ENCODE measurements at regions not wholly inside any gene's neighbourhood (a gene's known extent, or its start where the extent isn't known, plus 50 kb on each side); places are given as distances from the start of the nearest gene placed in this dataset.

DNA sequence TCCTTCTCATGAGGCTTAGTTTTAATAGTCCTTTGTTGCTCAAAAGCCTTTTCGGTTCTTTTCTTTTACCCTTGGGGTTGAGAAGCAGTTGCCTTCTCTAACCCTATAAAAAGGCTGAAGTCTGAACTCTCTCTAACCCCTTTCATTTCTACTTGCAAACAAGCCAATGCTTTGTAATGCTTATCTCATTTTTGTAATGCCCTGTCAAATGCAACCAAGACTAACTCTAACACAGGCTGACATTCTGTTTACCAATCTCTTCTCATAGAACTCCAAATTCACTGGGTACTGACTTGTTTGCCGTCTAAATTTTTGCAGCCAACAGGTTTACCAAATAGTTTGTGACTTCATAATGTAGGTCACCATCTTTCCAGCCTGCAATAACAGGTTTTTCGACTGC is 233.9 kb upstream of the SNX7 start:
- DNase-seq (ENCODE audit: low read depth in 3 of 3, low spot score in 1 of 3): no peak

DNA sequence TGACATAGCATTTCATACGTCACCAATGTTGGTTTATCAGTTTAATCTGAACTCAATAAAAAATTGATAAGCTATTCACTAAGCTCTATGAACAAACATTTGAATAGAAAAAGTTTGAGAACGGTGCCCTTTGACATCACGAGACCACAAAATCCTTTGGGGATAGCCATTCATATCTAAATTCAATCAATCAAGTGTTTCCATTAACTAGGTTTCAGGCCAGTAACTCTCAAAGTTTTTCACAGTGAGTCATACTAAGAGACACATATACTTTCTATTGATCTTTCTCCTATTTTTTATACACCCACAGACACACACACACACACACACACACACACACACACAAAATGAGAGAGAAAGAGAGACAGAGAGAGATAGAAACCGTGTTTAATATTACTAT is 235.4 kb upstream of the SNX7 start:
- DNase-seq (ENCODE audit: low read depth in 3 of 3, low spot score in 1 of 3): no peak

DNA sequence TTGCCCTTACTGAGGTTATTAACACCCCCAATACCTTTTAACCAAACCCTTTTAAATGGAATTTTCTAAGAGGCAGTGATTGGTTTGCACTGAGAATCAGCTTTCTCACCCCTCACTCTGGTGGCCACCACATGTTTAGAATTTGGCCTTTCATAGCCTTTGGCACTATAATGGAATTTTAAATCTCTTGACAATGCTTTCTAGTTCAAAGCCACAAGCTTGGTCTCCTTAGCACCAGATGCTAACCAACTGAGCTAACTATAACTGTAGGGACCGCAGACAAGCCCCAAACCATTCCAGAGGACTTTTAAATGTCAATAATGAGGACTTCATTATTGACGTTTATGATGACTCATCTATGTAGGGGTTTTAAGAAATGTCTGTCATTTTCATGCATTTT is 238.7 kb upstream of the SNX7 start:
- DNase-seq (ENCODE audit: low read depth in 3 of 3, low spot score in 1 of 3): no peak

DNA sequence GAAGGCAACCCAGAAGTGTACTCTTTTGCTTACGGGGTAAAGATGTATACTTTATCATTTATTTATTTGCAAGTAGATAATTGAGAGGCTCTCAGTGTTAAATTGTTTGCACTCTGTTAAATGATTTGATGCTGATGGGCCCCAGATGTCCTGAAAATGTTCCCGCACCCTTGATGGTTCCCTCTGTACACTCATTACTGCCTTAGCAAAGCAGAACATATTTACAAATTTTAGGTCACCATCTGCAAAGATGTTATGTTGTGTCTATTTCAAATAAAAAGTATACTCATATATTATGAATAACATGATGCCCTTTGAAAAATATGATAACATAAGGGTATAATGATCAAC is 240.5 kb upstream of the SNX7 start:
- no peak for DNase-seq (ENCODE audit: low read depth in 3 of 3, low spot score in 1 of 3)

DNA sequence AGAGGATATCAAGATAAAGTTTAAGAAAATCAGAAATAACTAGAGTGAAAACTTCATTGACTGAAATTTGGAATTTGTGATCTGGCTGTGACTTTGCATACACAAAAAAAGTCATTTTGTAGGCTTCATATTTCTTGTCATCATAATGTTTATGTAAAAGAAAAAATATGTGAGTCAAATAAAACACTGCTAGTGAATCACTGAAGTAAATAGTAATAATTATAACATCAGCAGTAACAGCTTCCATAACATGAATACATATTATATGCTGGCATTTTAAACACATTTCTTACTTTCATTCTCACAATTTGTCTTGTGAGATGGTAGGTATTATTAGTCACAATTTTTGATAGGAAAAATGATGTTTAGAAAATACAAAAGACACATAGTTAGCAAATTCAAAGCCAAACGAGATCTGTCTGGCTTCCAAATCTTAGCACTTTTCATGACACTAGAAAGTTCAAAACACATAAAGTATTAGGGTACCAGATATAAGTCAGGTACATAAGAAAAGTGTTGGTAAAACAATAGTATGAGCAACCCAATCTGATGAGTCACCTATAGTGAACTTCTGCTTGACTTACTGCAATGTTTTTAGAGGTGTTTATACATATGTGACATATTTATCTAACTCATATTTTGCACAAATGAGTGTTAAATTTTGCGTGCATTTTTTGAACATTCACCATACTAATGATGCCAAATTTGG is 241.0 kb upstream of the SNX7 start:
- no peak for DNase-seq (ENCODE audit: low read depth in 3 of 3, low spot score in 1 of 3)

DNA sequence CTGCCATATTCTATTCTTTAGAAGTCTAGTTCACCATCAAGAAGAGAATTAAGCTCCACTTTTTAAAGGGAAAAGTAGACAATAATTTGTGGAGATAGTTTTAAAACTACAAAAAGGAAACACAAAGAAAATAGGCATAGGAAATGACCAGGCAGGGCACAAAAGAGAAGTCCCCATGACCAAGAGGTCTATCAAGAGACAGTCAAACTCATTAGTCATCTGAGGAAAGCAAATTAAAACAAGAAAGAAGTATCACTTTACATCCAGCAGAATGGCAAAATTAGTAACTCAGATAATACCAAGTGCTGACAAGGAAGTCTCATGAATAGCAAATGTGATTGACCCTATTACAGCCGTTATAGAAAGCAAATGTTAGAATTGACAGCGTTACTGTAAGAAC is 243.7 kb upstream of the SNX7 start:
- DNase-seq (ENCODE audit: low read depth in 3 of 3, low spot score in 1 of 3): no peak

DNA sequence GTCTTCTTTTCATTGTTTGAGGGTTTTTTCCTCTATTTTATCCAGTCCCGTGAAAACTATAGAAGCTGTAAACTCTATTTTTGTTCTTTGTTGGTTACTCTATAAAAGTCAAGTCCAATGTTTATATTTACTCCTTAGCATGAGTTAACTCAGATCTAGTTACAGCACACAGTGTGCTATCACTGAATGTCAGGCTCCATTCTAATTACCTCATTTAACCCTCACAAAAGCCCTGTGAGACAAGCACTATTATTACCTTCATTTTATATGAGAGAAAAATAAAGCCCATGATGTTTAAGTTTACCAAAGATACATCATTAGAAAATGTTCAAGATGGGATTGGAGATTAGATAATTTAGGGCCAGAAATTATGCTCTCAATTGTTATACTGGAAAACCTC is 251.4 kb upstream of the SNX7 start:
- no peak for DNase-seq (ENCODE audit: low read depth in 3 of 3, low spot score in 1 of 3)

DNA sequence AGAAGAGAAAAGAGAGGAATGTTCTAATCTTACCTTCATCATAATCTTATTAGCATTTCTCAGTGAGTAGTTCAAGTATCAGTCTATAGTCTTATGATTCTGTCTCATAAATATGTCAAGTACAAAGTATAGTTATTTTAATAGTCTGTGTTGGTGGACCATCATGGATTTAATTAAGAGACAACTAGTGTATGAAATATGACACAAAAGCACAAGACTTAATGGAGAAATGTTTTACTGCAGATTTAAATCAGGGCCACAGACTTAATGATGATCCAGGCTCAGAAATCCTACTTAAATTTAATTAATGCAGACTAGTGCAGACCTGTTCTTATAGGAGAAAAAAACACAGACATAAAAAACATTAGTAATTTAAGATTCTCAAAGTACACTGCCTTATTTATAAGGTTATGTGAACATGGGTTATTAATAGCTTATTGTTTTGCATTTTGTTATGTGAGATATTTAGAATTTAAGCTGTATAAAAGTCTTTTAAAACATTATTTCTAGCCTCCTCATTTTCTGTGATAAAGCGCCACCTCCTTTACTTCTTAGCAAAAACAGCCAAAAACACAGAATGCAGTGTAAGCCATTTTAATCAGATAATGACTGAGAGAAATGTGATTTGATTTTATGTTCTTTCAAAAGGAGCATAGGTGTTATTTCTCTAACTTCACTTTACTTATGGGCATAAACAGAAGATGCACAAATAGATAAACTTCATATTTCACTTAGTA is 255.0 kb upstream of the SNX7 start:
- no peak for DNase-seq (ENCODE audit: low read depth in 3 of 3, low spot score in 1 of 3)

DNA sequence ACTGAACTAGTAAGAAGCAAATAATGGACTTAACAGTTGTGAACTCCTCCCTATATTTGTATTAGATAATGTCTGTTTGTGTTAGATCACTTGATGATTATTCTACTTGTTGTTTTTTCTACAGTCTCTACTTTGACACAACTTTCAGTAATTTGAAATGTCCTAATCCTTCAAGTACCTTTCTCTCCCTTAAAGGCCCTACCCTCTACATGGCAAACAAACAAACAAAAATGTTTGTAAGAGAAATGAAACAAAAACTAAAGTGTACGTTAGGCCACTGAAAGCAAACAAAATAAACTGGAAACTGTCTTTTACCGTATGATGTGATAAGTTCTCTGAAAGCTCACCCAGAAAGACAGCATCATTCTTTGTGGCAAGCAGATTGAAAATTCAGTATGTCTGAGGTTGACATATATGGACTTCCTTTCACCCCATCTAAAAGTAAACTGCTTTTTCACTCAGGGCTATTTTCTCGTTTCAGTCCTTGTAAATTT is 255.9 kb upstream of the SNX7 start:
- no peak for DNase-seq (ENCODE audit: low read depth in 3 of 3, low spot score in 1 of 3)

DNA sequence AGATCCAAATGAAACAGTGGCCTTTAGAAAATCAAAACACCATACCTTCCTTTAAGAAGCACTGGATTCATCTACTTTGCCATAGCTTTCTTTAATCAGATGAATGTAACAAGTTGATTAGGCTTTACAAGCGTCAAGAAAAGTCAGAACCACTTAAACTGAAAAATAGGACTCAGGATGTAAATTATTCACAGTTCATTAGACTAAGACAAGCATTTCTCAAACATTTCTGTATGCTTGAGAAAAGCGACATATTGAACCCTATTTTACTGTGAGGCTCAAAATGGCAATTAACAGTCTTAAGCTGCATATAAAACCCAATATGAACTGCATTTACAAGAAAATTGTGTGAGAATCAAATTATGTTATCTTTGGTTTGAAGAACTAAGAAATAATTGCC is 256.7 kb upstream of the SNX7 start:
- no peak for DNase-seq (ENCODE audit: low read depth in 3 of 3, low spot score in 1 of 3)

DNA sequence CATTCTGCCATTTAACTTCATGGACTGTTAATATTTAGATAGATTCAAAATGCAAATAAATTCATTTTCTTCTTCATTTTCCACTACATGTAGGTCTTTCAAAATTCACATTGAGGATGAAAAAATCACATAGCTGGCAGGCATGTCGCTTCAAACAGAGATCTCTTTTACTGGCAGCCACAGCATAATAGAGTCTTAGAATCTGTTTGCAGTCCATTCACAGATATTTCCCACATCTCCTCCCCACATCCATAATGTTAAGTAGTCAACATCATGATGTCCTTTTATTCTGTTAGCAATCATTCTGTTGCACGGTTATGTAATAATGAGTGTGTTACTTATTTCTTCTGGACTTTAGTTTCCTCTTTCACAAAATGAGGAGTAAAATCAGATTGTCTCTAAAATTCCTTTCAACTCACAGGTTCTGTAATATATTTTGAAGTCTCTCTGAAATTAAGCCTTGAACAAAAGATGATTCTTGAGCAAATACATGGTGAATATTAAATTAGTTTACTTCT is 257.5 kb upstream of the SNX7 start:
- no peak for DNase-seq (ENCODE audit: low read depth in 3 of 3, low spot score in 1 of 3)

DNA sequence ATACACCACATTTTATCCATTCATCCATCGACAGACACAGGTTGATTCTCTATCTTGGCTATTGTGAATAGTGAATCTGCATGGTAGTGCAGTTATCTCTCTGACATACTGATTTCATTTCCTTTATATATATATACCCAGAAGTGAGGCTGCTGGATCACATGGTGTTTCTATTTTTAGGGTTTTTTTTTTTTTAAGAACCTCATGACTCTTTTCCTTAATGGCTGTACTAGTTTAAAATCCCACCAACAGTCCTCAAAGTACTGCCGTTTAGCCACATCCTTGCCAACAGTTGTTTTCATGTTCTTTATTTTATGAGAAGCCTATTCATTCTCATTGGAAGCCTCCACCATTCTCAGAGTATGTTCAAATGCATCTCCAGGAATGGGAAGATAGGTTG is 258.7 kb upstream of the SNX7 start:
- no peak for DNase-seq (ENCODE audit: low read depth in 3 of 3, low spot score in 1 of 3)

DNA sequence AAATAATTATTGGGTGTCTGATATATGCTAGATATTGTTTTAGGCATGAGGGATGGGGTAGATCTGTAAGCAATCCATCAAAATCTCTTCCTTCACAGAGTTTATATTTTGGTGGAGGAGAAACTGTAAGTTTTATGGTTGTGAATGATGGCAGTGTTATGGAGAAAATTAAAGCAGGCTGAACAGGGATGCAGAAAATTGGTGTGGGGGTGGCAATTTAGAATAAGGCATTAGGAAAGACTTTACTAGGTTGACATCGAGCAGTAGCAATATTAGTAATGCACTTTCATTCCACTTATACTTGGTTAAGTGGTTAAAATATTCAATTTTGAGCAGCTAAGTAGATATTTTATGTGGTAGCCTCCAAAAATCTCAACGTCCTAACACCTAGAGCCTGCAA is 261.1 kb upstream of the SNX7 start:
- no peak for DNase-seq (ENCODE audit: low read depth in 3 of 3, low spot score in 1 of 3)

DNA sequence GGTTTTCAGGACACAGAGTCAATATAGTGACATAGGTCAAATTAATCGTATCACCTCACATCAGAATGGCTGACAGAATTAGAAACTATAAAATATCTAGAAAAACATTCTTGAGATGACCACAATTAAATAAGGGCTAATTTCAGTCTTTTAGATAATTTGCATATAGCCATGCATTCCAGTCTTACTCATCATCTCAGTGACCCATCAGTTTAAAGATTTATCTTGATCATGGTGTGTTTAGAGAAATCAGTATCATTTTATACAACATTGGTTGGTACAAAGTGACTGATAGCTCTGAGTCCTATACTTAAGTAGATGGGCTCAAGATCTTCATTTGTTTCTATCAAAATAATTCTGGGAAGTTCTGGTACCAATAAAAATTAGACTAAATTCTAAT is 262.3 kb upstream of the SNX7 start:
- DNase-seq (ENCODE audit: low read depth in 3 of 3, low spot score in 1 of 3): no peak

DNA sequence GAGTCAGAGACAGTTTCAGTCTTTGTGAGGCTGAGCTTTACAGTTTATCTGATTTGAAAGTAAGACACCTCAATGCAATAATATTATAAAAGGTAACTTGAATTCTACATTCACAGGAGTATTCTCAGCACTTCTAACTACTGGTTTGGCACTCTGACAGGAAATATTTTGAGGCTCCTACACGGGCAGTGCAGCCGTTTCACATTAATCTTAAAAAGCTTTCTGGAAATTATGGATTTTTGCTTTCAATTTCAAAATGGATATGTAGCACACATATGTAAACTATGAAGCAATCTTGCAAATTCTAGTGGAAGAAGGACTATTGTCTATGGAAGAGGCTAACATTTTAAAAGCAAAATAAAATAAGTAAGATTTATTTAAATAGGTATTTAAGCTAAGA is 262.9 kb upstream of the SNX7 start:
- no peak for DNase-seq (ENCODE audit: low read depth in 3 of 3, low spot score in 1 of 3)

DNA sequence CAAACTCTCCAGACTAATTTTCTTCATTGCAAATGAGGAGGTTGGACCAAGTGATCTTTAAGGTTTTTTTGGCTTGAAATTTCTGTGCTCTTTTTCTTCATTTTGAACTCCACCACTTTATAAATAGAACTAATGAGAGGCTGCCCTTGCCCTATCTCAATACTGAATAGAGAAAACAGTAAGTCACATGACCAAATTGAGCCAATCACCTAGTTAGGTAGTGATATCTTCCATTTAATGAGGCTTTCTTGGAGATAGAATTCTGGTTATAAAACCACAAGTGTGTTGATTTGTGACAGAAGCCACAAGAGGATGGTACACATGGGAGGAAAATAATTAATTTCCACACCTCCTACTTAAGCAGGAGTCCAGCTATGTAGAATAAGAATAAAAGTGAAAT is 263.4 kb upstream of the SNX7 start:
- DNase-seq (ENCODE audit: low read depth in 3 of 3, low spot score in 1 of 3): no peak

DNA sequence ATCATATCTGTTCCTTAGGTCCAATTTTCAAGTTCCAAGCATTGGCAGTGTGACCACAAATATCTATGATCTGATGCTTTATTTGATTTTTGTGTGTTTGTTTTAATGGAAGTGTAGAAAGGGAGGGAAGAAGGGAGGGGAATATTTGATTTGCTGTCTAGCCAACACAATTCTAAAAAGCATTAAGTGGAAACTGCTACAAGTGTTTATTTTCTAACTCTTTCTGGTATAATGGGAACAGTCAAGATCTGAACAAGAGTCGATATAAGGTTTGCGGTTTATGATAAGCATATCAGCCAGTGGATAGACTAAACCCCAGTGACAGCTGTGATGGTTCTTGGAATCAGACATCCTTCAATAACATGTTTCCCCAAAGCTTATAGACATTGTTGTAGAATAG is 267.8 kb upstream of the SNX7 start:
- DNase-seq (ENCODE audit: low read depth in 3 of 3, low spot score in 1 of 3): no peak

DNA sequence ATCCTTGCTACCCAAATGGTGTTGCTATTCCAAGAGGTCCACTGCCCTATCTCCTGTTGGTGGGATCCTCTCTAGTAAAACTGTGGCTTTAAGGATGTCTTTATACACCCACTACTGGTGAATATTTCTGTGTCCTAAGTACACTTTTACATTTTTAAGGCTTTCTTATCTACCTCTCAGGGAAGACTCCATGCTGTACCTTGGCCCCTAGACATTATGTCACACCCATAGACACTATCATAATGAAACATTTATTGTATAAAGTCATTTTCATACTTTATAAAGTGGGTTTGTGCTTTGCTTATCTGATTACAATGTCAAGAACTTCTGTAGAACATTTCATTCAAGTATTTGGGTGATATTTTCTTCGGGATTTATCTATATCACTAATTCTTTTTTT is 270.3 kb upstream of the SNX7 start:
- DNase-seq (ENCODE audit: low read depth in 3 of 3, low spot score in 1 of 3): no peak

DNA sequence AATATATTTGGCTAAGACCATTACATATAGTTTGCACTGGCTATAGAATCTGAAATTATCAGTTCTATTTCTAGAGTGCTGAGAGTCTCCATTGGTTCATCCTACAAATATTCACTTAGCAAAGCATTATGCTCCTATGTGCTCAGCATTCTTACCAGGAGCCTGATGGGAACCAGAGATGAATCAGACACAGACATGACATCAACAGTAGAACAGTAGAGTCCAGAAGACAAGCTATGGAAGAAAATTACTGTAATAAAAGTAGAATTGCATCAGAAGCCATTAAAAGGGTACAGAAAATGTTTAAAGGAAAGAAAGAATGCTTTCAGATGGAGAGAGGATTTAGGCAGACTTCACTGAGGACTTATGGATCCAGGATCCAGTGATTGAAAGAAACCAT is 271.7 kb upstream of the SNX7 start:
- no peak for DNase-seq (ENCODE audit: low read depth in 3 of 3, low spot score in 1 of 3)

DNA sequence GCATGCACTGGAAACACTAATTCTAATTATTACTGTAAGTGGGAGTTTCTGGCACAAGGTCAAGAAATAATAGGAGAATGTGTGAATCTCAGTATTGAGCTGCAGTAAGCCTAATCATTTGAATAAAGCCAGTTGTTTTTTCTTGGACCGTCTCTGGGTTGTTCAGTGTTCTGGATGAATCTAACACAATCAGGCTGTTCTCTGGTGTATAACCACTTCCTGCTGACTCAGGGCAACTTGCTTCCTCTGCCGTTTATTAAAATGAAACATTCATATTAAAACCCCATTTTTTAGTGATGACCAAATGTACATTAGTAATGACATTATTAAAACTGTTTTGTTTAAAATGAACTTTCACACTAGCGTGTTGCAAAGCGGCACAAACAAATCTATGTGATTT is 273.1 kb upstream of the SNX7 start:
- no peak for DNase-seq (ENCODE audit: low read depth in 3 of 3, low spot score in 1 of 3)

DNA sequence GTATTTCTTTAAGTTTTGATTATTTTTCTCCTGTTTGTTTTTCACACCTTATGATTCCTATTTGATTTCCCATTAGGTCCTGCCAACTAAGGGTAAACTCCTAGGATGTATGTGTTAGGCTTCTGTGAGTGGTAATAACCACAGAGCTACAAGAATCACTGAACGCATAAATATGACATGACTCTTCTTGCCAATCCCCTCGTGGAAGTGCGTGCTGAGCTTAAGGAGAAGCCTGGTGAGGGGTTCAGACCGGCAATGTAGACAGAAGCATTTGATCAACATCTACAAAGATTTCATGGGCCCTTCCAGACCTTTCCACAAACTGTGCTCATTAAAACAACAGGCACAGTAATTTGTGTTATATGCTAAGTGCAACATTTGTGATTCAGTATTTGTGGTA is 273.8 kb upstream of the SNX7 start:
- no peak for DNase-seq (ENCODE audit: low read depth in 3 of 3, low spot score in 1 of 3)

DNA sequence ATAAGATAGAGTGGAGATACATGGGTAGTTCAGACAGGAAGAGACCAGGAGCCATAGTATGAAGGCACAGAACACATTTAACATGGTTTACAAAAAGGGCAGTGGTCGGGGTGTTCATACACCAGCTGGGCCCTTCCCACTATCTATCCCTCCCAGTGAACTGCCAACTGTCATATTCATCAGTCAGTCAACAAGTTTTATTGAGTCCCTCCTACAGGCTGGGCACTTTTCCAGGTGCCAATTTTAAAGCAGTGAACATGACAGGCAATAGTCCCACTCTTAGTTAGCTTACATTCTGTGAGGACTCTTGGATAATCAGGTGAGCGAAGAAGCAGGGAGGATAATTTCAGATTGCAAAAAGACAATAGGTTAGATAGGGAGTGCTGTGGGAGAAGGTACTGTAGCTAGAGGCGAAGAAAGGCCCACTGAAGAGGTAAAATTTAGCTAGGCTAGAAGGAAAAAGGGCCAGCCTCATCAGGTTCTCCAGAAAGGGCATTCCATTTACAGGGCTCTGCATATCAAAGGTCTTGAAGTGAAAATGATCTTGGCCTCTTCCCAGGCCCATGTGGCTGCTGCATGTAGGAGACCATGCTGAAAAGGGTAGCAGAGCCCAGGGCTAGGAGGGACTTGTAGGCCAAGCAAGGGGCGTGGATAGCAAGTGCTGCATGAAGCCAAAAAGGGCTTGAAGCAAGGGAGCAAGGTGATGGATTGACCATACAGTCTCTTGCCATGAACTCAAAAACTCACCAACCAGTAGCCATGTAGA is 274.7 kb upstream of the SNX7 start:
- no peak for DNase-seq (ENCODE audit: low read depth in 3 of 3, low spot score in 1 of 3)
